ENCODE measurements at regions not wholly inside any gene's neighbourhood (a gene's known extent, or its start where the extent isn't known, plus 50 kb on each side); places are given as distances from the start of the nearest gene placed in this dataset.

GRCh38 chr6:7671076-7671475 lies 54.8 kb upstream of the BMP6 start:
- TF ChIP-seq CTCF (conservative IDR thresholded peaks at IDR 0.05): no peak
- TF ChIP-seq ZFX (IDR thresholded peaks at IDR 0.05): no peak

Measured in C4-2B (cell line).